ENCODE measurements at regions not wholly inside any gene's neighbourhood (a gene's known extent, or its start where the extent isn't known, plus 50 kb on each side); places are given as distances from the start of the nearest gene placed in this dataset.

- H3K4me2 ChIP-seq (ENCODE audit: control insufficient read depth, extremely low read depth, insufficient read depth, low read depth, low read length): no peak overlapping the region
- no peaks in the 10 kb centered on the region for H3K27me3 ChIP-seq (ENCODE audit: control insufficient read depth, extremely low read depth, insufficient read depth, low read length)
- H3K9me1 ChIP-seq (ENCODE audit: control insufficient read depth, extremely low read depth, insufficient read depth, low read length): no peaks in the 10 kb centered on the region
- peaks cover 1% of the 10 kb centered on the region for H3K4me1 ChIP-seq (ENCODE audit: control insufficient read depth, extremely low read depth, insufficient read depth, low read length)
- no peak overlapping the region for H3K4me3 ChIP-seq (ENCODE audit: control insufficient read depth in 2 of 3, extremely low read depth in 1 of 3, insufficient read depth in 2 of 3, low read depth in 1 of 3, low read length in 3 of 3)
- TF ChIP-seq CTCF (optimal IDR thresholded peaks at IDR 0.05 in 1 of 3, IDR thresholded peaks at IDR 0.05 in 1 of 3, conservative IDR thresholded peaks at IDR 0.05 in 1 of 3; ENCODE audit: extremely low read depth in 1 of 3, insufficient read depth in 2 of 3, low read length in 3 of 3) (no peak), EZH2 (IDR thresholded peaks at IDR 0.05; ENCODE audit: low read length) (no peak)
- DNase-seq (ENCODE audit: low read depth, low spot score) (no peak), FAIRE-seq (no peak)
- H4K20me1 ChIP-seq (ENCODE audit: control insufficient read depth, extremely low read depth, insufficient read depth, low read length): no peaks in the 10 kb centered on the region
- no peaks in the 10 kb centered on the region for H3K9me3 ChIP-seq (ENCODE audit: control insufficient read depth, low read depth, low read length)
- no peaks in the 10 kb centered on the region for H3K36me3 ChIP-seq (ENCODE audit: control insufficient read depth in 2 of 2, extremely low read depth in 1 of 2, insufficient read depth in 2 of 2, low read length in 2 of 2)
- no peak overlapping the region for H2AFZ ChIP-seq (ENCODE audit: control insufficient read depth, low read length)
- no peaks in the 10 kb centered on the region for H3K79me2 ChIP-seq (ENCODE audit: control insufficient read depth, insufficient read depth, low read length)
- H3K9ac ChIP-seq (ENCODE audit: control insufficient read depth, extremely low read depth, insufficient read depth, low read length): no peak overlapping the region
- H3K27ac ChIP-seq (ENCODE audit: control insufficient read depth, insufficient read depth, low read length): no peak overlapping the region
- dilution Hi-C loops (cut with MboI; ENCODE audit: extremely low pct_ligation_motif_present, low sequenced_read_pairs): no loop called here
These were observed 148.1 kb upstream of the SERPINE2 start for GRCh38 chr2:224187220-224187619.

GRCh38 chr2:224185023-224185601 lies 146.0 kb upstream of the SERPINE2 start:
- Histone ChIP-seq H3K27me3 (ENCODE audit: control insufficient read depth, extremely low read depth, insufficient read depth, low read length) (no peaks in the 10 kb centered on the region), H3K9me1 (ENCODE audit: control insufficient read depth, extremely low read depth, insufficient read depth, low read length) (no peaks in the 10 kb centered on the region), H3K9ac (ENCODE audit: control insufficient read depth, extremely low read depth, insufficient read depth, low read length) (no peak overlapping the region), H3K9me3 (ENCODE audit: control insufficient read depth, low read depth, low read length) (peaks cover 2% of the 10 kb centered on the region), H3K4me1 (ENCODE audit: control insufficient read depth, extremely low read depth, insufficient read depth, low read length) (peaks cover 15% of the 10 kb centered on the region), H3K4me3 (ENCODE audit: control insufficient read depth in 2 of 3, extremely low read depth in 1 of 3, insufficient read depth in 2 of 3, low read depth in 1 of 3, low read length in 3 of 3) (no peak overlapping the region), H2AFZ (ENCODE audit: control insufficient read depth, low read length) (no peak overlapping the region), H3K4me2 (ENCODE audit: control insufficient read depth, extremely low read depth, insufficient read depth, low read depth, low read length) (no peak overlapping the region), H3K79me2 (ENCODE audit: control insufficient read depth, insufficient read depth, low read length) (no peaks in the 10 kb centered on the region), H4K20me1 (ENCODE audit: control insufficient read depth, extremely low read depth, insufficient read depth, low read length) (no peaks in the 10 kb centered on the region), H3K36me3 (ENCODE audit: control insufficient read depth in 2 of 2, extremely low read depth in 1 of 2, insufficient read depth in 2 of 2, low read length in 2 of 2) (no peaks in the 10 kb centered on the region), H3K27ac (ENCODE audit: control insufficient read depth, insufficient read depth, low read length) (no peak overlapping the region)
- DNase-seq (ENCODE audit: low read depth, low spot score) (no peak), FAIRE-seq (no peak)
- dilution Hi-C loops (cut with MboI; ENCODE audit: extremely low pct_ligation_motif_present, low sequenced_read_pairs): no loop called here
- TF ChIP-seq EZH2 (IDR thresholded peaks at IDR 0.05; ENCODE audit: low read length): no peak
- TF ChIP-seq CTCF (optimal IDR thresholded peaks at IDR 0.05 in 1 of 3, IDR thresholded peaks at IDR 0.05 in 1 of 3, conservative IDR thresholded peaks at IDR 0.05 in 1 of 3; ENCODE audit: extremely low read depth in 1 of 3, insufficient read depth in 2 of 3, low read length in 3 of 3): no peak
